ENCODE measurements at regions not wholly inside any gene's neighbourhood (a gene's known extent, or its start where the extent isn't known, plus 50 kb on each side); places are given as distances from the start of the nearest gene placed in this dataset.

DNA sequence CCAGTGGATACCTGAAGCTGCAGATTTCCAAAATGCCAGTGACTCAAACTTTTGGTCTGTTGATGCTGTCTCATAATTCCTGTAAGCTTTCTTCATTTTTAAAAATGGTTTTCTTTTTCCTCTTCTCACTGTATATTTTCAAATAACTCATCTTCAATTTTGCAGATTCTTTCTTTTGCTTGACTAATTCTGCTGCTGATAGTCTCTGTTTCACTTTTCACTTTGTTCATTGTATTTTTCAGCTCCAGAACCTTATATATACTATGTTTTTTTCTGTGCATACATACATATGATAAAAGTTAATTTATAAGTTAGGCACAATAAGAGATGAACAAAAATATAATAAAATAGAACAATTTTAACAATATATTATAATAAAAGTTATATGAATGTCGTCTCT, 237.7 kb upstream of the GPRIN3 start:
- FAIRE-seq: no peak

DNA sequence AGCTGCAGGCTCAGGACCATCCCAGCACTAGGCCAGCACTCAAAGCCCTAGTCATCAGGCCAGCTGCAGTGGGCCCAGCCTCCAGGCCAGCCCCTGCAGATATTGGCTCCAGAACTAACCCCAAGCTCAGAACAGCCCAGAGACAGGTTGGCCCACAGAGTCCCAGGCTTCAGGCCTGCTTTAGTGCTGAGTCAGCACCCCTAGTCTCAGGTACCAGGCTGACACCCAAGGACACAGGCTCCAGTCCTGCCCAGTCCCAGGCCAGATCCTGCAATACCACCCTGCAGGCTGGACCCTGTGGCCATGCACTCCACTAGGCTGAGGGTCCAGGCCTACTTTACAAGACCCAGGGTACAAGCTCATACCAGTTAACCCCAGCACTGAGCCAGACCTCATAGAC, 234.4 kb upstream of the GPRIN3 start:
- FAIRE-seq: no peak

DNA sequence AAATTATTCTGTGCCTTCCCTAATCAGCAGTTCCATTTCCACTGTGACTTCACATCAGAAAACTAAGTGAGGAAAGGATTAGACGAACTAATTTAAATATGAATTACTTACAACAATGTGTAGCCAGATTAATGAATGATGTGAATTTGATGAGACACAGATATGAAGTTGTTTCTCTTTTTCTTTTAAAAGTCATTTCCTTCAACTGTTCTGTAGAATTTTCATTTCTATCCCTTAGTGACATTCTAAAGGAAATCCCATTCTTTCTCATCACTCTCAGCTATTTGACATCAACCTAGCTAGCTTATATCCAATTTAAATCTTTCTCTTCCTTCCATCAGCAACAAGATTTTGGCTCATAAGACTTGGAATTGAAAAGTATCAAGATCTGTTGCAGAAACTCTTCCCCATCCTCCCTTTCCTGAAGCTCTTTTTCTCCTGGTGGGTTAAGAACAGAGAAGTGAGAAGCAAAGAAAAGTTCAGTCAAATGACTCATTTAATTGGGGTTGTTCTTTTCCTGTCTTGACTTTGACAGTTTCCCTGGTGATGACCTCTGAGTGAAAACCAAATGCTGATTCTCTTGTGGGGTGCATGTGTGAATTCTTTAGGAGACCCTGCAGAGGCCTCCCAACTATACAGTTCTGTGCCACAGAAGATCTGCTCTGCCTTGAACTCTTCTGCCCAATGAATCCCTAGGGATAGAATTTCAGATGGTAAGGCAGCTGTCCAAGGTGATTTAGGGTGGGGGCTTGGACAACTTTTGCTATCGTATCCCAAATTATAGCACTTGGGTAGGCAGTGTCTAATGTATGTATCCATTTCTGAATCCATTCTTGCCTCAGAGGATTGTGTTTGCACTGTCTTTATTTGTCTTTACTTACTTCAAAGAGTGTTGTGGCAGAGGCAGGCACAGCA, 232.5 kb upstream of the GPRIN3 start:
- FAIRE-seq: no peak

DNA sequence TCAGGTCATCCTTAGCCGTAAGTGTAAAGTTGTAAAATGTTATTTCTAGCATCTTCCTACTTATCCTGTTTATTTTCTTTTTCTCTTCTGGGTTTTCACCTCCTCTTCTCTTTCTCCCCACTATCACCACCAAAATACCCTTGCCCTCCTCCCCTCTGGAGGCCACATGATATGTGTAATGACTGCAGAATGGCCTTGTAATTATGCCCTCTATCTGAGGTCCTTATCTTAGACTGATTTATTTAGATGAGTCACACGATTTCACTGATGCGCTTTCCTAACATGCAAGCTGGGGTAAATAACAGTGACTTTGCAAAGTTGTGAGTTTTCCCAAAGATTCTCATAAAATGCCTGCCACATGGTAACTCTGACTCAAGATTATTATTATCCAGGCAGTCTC, 231.8 kb upstream of the GPRIN3 start:
- no peak for FAIRE-seq

DNA sequence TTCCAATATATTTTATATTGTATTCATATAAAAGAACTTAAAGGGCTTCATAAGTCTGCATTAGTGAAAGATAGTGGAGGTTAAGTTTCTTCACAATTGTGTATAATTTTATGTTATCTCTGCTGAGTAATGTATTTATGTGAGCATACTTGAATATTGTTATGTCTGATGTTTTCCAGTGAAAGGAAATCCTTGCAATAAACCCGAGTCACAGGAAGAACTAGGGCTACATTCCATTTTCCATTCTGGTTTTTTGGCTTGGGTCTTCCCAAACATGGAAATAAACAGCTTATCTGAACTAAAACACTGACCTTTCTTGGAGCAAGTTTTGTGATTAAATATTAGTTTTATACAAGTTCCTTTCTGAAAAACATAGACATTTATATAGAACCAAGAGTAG, 231.3 kb upstream of the GPRIN3 start:
- FAIRE-seq: no peak

DNA sequence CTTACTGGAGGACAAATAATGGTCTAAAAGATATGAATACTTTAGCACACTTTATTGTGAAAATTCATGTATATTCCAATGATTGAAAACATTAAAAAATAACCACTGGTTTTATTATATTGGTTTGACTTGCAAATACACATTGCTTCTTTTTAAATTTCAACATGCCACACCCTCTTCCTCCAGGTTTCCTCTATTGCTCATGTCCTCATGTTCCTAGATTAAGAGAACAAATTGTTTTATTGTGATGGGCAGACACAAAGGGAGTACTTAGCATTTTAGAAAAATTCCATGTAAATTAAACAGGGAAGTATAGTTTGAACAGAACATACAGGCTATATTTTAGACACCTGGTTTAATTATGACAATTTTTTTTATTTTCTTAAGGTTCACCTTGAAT, 230.6 kb upstream of the GPRIN3 start:
- no peak for FAIRE-seq

DNA sequence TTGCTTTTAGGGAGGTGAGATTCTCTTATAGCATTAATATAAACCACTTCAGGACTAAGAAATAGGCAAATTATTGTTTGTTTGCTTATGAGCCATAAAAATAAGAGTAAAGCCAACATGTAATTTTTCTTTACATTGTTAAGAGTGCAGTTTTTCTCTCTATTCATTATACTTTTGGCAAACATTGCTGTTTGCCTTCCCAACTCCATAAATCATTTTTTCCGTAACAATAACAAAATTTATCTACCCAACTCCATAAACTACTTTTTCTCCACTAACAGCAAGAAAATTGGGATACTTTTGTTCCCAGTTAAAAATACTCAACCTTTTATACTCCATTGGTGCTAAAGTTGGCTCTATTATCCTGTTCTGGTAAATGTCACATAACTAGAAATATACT, 229.7 kb upstream of the GPRIN3 start:
- no peak for FAIRE-seq

DNA sequence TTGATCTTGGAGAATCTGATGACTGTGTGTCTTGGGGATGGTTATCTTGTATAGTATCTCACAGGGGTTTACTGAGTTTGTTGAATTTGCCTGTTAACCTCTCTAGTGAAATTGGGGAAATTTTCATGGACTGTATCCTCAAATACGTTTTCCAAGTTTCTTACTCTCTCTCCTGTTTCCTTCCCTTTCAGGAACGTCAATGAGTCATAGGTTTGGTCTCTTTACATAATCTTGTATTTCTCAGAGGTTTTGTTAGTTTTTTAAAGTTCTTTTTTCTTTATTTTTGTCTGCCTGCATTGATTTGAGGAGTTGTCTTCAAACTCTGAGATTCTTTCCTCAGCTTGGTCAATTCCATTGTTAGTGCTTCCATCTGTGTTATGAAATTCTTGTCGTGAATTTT, 227.7 kb upstream of the GPRIN3 start:
- no peak for FAIRE-seq

DNA sequence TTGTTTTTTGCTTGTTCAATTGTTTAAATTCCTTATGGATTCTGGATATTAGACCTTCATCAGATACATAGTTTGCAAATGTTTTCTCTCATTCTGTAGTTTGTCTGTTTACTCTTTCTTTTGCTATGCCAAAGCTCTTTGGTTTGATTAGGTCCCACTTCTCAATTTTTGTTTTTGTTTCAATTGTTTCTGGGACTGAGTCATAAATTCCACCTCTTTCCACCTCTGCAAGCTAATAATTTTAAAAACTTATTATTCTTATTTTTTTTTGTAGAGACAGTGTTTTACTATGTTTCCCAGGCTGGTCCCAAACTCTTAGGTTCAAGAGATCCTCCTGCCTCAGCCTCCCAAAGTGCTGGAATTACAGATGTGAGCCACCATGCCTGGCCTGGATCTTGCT, 226.8 kb upstream of the GPRIN3 start:
- FAIRE-seq: no peak

DNA sequence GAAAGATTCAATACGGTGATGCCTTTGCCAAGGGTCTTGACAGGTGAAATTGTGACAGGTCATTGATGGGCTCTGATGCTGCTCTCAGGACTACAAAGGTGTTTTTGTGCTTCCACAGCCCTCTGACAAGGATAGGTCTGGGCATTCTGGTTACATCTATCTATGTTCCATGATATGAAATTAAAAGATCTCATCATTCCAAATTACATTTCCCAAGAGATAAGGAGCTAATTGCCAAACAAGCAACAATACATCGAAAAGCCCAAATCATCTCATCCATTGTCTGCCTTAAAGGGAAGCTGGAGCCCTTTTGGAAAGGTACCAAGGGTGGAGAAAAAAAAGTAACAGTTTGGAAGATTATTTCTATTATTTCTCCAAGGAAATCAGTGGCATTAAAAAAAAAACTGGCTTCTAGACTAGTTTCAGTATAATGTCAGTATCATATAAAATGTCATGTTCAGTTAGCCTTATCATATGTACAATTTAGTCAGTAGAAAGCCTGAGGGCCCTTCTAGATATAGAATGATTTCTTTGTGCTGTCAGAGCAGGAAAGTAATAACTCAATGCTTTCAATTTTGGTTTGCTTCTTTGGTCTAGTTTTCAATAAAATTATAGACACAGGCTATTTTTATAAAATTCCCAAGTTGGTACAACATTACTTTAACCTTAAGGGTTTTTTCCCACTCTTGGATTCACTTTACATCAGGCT, 224.5 kb upstream of the GPRIN3 start:
- no peak for FAIRE-seq

DNA sequence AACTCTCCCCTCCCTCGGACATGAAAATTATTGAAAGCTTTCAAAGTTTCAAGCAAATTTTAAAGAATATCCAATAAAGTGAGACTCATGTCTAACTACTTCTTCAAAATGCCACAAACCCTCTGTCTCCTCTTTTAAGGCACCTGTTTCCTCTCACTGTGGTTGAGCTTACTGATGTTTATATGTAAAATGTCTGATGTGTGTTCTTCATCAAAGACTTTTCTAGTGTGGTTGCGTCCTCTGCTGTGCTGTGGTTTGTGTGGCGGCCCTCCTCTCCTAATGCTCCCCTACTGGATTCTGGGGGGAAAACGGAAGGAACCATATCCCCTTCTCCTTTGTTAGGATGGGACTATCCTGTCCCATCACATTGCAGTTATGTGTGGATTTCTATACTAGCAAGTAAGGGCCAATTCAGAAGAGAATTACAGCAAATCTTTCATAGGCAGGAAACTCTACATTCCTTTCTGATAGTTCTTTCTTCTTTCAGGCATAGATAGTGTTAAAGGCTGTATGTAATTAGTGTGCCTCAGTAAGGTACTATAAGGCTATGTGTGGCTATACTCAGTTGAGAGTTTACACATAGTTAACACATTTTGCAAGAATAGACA, 221.0 kb upstream of the GPRIN3 start:
- FAIRE-seq: no peak

DNA sequence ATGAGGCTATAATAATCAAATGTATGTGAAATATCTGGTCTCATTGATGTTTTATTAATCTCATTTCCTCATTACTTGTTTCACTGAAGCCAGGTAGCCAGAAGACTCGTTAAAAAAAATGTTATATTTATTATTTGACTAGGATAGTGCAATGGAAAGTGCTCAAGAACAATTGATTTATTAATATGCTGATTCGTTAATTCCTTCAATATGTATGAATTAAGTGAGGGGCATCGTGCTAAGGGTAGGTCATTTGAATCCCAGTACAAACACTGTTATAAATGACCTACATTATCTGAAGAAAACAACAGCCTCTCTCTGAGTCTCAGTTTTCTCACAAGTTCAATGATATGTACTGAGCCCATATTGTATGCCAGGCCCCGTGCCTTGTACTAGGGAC, 214.2 kb upstream of the GPRIN3 start:
- FAIRE-seq: no peak

DNA sequence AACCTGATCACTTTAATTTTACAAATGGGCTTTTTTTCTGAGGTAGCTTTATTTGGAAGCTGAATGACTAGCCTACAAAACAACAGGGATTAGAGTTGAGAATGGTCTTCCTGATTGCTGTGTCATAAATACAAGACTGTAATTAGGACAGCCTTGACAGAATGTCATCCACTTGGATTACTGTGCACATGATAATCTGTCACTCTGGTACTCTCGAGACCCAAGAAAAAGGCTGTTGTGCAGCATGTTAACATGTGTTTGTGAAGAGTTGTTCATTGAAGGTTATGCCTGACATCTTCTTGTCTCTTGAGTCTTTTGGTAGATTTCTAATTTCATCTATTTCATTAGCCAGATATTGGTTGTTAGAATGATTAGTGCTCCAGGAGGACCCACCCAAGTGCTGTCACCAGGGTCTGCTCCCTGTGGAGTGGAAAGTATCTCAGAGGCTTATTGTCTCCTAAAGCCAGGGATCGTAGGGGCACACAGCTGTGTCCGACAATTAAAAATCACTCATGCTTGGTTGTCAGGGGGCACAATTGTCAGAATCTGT, 212.2 kb upstream of the GPRIN3 start:
- FAIRE-seq: no peak

DNA sequence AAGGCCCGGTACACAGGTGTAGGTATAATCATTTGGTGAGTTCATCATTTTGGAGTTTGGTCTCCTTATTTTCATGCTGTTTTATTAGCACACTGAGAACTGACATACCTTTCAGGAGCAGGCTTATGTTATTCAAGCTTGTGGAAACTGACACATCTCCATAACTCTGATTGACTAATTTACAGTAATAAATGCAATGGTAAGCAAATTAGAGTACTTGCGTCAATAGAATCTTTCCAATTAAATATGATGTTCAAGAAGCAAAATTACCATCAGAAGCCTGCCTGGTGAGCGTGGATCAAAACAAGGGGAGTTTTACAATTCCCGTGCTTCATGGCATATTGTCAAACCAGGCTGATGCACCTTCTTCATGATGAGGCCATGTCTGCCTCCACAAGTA, 210.7 kb upstream of the GPRIN3 start:
- FAIRE-seq: no peak

DNA sequence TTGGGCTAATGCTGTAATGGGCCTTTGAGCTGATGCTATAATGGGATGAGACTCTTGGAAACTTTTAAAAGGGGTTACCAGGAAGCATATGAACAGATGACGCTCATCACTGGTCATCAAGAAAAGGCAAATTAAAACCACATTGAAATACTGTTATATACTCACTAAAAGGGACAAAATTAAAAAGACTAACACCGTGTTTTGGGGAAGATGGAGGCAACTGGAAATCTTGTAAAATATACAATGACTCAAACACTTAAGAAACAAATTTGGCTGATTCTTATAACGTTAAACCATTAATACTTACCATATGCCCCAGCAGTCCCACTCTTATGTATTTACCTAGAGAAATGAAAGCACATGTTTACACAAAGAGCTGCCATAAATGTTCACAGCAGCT, 207.2 kb upstream of the GPRIN3 start:
- no peak for FAIRE-seq

DNA sequence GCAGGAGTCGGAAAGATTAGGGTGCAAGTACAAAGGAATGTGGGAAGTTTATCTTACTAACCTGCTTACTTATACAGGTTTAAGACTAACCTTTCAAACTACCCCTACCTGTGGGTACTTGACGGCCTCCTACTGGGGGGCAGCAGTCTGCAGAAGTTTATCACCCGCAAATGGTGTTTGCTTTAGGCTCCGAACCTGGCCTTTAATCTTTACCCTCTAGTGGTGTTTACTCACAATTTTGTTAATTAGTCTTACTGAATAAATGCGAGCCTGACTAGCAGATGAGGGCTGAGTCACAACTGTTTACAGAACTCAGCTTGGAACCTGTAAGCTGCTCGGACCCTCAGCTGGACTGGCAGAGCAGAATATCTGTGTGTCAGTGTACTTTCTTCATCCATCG, 204.2 kb upstream of the GPRIN3 start:
- no peak for FAIRE-seq

DNA sequence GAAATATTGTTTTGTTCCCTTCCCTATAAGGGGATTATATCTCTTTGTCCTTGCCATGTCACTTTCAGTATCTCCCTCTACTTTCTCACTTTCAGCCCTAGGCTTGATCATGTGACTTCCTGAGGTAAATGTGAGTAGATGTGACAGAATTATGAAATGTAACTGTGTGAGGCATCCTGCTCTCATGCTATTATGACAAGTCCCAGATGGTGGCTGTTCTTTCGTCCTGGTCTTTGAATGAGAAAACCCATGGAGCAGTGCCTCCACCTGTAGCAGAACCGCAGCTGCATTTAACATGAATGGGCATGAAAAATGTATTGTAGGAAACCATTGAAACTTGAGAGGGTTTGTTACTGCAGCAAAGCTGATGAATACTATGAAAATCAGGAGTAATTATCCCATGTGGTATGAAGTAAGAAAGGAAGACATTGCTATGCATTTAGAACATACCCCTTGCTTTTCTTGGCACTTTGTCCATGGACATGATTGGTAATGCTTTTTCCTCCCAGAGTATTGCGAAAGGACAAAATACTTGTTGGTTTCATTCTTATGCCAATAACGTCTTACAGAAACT, 202.2 kb upstream of the GPRIN3 start:
- no peak for FAIRE-seq

DNA sequence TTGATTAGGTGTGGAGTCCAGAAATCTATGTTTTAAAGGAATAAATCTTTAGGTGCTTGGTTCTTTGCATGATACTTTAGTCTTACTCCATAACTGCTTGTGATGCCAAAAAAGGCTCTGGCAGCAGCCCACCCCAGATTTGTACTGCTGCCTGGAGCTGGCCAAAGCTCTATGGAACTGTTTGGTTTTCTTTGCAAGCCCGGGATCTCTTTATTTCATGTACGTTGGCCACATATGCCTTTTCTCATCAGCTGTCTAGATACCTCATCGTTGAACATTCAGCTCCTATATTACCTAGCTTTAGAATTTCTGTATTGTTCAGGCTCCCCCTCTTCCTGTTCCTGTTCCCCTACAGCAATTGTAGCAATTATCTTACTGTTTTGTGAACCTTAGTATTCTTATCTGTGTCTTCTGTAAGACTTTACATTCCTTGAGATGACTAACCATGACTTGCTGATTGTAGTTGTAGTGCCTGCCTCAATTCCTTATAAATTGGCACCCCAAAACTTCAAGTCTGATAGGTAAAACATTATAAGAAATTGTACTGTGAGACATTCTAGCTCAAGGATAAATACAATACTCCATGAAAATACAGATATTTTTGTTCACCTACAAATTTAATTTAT, 199.4 kb upstream of the GPRIN3 start:
- FAIRE-seq: no peak

DNA sequence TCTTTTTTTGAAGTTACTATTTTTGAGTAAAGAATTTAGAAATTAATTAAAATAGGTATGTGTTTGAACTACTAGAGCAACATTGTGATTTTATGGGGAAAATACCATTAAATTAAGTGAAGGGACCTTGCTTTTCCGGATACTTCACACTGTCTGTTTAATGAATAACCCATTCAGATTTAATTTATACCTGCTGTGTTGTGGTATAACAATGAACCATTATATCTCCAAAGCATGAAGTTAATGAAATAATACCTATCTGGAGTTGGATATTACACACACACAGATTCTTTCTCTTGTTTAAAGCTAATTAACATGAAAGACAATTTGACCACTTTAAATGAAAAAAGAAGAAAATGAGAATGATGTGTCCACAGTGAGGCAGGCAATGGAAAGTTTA, 195.0 kb upstream of the GPRIN3 start:
- FAIRE-seq: no peak

DNA sequence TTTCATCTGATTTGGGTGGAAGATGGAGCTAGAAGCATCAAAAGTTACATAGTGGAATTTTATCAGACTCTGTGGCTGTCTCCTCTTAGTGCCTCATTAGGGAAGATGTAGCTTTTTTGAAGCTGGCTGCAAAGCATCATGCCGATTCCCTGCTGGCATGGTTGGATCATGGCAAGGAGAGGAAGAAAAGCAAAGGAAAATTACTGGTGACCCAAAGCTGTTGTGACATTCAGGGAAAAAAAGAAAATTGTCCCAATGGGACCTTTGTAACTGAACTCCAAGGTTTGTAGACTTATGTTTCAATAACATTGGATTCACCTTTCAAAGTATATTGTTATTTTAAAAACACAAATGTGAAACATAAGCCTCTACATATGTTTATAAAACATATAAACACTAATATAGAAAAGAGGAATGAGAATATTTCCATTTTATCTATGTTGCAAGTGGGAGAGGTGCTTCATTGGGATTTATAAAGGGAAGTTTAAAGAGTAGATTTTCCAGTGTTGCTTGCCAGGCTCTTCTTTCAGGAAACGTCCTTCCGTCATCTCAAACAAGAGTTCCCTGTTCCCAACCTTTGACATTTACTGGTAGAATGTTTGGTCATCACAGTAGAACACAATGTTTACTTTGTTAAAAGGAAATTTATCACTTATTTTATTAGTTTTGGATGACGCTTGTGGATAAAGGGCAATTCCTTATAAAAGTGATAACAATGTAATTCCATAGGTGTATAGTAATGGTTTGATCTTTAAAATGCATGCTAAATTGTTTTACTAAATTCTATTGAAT, 190.1 kb upstream of the GPRIN3 start:
- FAIRE-seq: no peak

DNA sequence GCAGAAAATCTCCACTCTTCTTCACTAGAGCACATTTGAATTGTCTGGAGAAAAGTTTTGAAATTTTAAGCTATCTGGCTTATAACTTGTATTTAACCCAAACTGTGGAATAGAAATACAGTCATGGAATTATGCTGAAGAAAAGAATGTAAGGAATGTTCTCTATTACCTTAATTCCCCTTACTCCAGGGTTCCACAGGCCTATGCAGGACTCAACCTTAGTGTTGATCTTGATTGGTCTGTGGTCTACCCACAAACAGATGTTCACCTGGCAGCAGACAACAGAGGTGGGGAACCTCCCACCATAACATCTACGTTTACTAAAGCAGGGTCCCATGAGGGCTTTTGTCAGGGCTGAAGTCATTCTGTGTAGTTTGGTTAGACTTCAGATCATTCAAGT, 189.3 kb upstream of the GPRIN3 start:
- no peak for FAIRE-seq

DNA sequence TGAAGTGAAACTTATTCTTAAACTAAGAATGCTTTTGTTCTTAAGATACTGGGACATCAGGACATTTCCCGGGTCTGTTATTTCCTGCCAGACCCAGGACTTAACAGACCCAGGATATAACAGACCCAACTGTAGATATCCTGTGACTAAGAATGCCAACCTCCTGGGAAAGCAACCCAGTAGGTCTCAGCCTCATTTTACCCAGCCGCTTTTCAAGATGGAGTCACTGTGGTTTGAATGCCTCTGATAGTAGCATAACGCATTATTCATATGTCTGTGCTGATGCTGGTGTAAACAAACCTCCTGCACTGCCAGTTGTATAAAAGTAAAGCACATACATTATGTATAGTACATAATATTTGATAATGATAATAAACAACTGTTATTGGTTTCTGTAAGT, 185.8 kb upstream of the GPRIN3 start:
- FAIRE-seq: no peak

Data from colon (tissue), 2 donors.